GM19240 (cell line): ENCODE measurements at regions not wholly inside any gene's neighbourhood (a gene's known extent, or its start where the extent isn't known, plus 50 kb on each side); places are given as distances from the start of the nearest gene placed in this dataset.

Experiments used
- DNase-seq: peaks from one replicate; pipeline ENCODE4 v3.0.0; 2011; ENCODE audit warnings: low spot score; ENCODE audit not compliant: insufficient read length

- DNase-seq = no peak
Measured at GRCh38 chr5:128667152-128667551, 129.1 kb upstream of the FBN2 start.

- DNase-seq = no peak
Measured at GRCh38 chr5:128667751-128668150, 129.7 kb upstream of the FBN2 start.

GRCh38 chr5:128668921-128669320 lies 130.9 kb upstream of the FBN2 start:
- no peak for DNase-seq

- DNase-seq = no peak
Measured at GRCh38 chr5:128669803-128670202, 131.8 kb upstream of the FBN2 start.

- DNase-seq = no peak
Measured at GRCh38 chr5:128671943-128672342, 133.9 kb upstream of the FBN2 start.

GRCh38 chr5:128673000-128673399 lies 135.0 kb upstream of the FBN2 start:
- DNase-seq = no peak

- no peak for DNase-seq
Measured at GRCh38 chr5:128673411-128673957, 135.4 kb upstream of the FBN2 start.

GRCh38 chr5:128673970-128674369 lies 135.9 kb upstream of the FBN2 start:
- DNase-seq = no peak

GRCh38 chr5:128674837-128675446 lies 136.9 kb upstream of the FBN2 start:
- peak; percentile 6 for DNase-seq

- DNase-seq = no peak
Measured at GRCh38 chr5:128681096-128681495, 143.1 kb upstream of the FBN2 start.

- no peak for DNase-seq
Measured at GRCh38 chr5:128681764-128682592, 143.9 kb upstream of the FBN2 start.

GRCh38 chr5:128682669-128683068 lies 144.6 kb upstream of the FBN2 start:
- DNase-seq = no peak

GRCh38 chr5:128684961-128685360 lies 146.9 kb upstream of the FBN2 start:
- no peak for DNase-seq

- no peak for DNase-seq
Measured at GRCh38 chr5:128687930-128688329, 149.9 kb upstream of the FBN2 start.

GRCh38 chr5:128693764-128694163 lies 155.7 kb upstream of the FBN2 start:
- no peak for DNase-seq

GRCh38 chr5:128695791-128696530 lies 157.9 kb upstream of the FBN2 start:
- DNase-seq = no peak

- no peak for DNase-seq
Measured at GRCh38 chr5:128701301-128701700, 163.3 kb upstream of the FBN2 start.

GRCh38 chr5:128703322-128703721 lies 165.3 kb upstream of the FBN2 start:
- no peak for DNase-seq

GRCh38 chr5:128706269-128706668 lies 168.2 kb upstream of the FBN2 start:
- no peak for DNase-seq

GRCh38 chr5:128708841-128709240 lies 170.8 kb upstream of the FBN2 start:
- DNase-seq = no peak

- DNase-seq = no peak
Measured at GRCh38 chr5:128711216-128711615, 173.2 kb upstream of the FBN2 start.

- no peak for DNase-seq
Measured at GRCh38 chr5:128714551-128714950, 176.5 kb upstream of the FBN2 start.
